Amygdala (tissue), 56 donors: ENCODE measurements at regions not wholly inside any gene's neighbourhood (a gene's known extent, or its start where the extent isn't known, plus 50 kb on each side); places are given as distances from the start of the nearest gene placed in this dataset.
"Not testable (repeated sequence)": the region's sequence is repeated elsewhere in the genome, so short reads cannot be mapped to it uniquely, and the experiment has no call there.

Source experiments
- DNase-seq, 56 donors: peaks; one replicate each; lab custom pipeline; 2025; lab: John Stamatoyannopoulos, UW

- DNase-seq = no peak
Observed at GRCh38 chr18:59980188-59980637, 80.4 kb downstream of the PMAIP1 start.

- DNase-seq = no peak
Observed at GRCh38 chr18:59971871-59972428, 72.2 kb downstream of the PMAIP1 start.

GRCh38 chr18:59971144-59971543 is 71.3 kb downstream of the PMAIP1 start:
- DNase-seq = not testable (repeated sequence)

GRCh38 chr18:59969477-59970028 is 69.8 kb downstream of the PMAIP1 start:
- not testable (repeated sequence) for DNase-seq

- no peak for DNase-seq
Observed at GRCh38 chr18:59968583-59968982, 68.8 kb downstream of the PMAIP1 start.

GRCh38 chr18:59967878-59968277 is 68.1 kb downstream of the PMAIP1 start:
- DNase-seq = no peak

- no peak for DNase-seq
Observed at GRCh38 chr18:59966913-59967312, 67.1 kb downstream of the PMAIP1 start.

- DNase-seq = no peak
Observed at GRCh38 chr18:59963229-59963628, 63.4 kb downstream of the PMAIP1 start.

GRCh38 chr18:59961070-59961469 is 61.3 kb downstream of the PMAIP1 start:
- DNase-seq = no peak

GRCh38 chr18:59960272-59960671 is 60.5 kb downstream of the PMAIP1 start:
- DNase-seq = no peak

GRCh38 chr18:59959606-59960005 is 59.8 kb downstream of the PMAIP1 start:
- no peak for DNase-seq

GRCh38 chr18:59959073-59959472 is 59.3 kb downstream of the PMAIP1 start:
- no peak for DNase-seq

- DNase-seq = peak in 1 of 56 donors; percentile 3
Observed at GRCh38 chr18:59957957-59958356, 58.2 kb downstream of the PMAIP1 start.

- DNase-seq = no peak
Observed at GRCh38 chr18:59954755-59955156, 55.0 kb downstream of the PMAIP1 start.

- no peak for DNase-seq
Observed at GRCh38 chr18:59954241-59954640, 54.4 kb downstream of the PMAIP1 start.
